SKM-1 (cell line): ENCODE measurements at regions not wholly inside any gene's neighbourhood (a gene's known extent, or its start where the extent isn't known, plus 50 kb on each side); places are given as distances from the start of the nearest gene placed in this dataset.

Source experiments
- DNase-seq: peaks from one replicate; lab custom pipeline; 2025; ENCODE audit not compliant: unreplicated experiment; lab: John Stamatoyannopoulos, UW

GRCh38 chr9:109940561-109940960, 160.6 kb downstream of the PALM2AKAP2 start:
- DNase-seq, result no peak

GRCh38 chr9:109941771-109942170, 161.8 kb downstream of the PALM2AKAP2 start:
- DNase-seq, result no peak

- DNase-seq, result no peak
Observed at GRCh38 chr9:109945573-109945972, 165.6 kb downstream of the PALM2AKAP2 start.

GRCh38 chr9:109948453-109948852, 168.5 kb downstream of the PALM2AKAP2 start:
- no peak for DNase-seq

DNA sequence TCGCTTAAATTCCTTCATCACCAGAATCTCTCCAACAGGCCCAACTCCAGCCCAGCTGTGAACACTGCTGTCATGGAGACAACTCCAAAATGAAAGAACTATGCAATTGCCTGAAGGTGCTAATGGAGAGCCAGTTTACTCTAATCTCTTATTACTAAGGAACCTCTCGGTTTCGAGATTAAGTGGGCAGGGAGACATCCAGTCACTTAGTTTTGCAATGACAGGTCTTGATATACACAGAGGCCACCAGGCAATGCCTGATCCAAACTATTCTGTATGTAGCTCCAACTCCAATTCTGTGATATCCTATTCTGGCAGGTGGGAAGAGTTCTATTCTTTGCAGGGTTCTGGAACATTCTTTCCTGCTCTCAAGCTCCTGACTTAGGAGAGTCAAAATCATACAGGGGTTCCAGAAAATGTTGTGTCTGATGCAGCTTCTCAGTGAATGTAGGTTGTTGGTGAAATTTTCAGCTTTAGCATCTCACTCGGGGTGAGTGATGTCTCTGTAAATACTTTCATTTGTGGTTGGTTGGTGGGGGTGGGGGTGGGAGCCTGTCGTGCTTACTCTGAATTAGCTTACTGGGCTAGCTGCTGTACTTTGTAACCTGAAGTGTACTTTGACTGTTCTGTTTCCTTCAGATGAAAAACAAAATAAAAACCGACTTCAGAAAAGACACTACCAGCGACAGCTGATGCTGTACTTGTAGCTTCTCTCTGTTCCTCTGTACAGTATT, 170.9 kb downstream of the PALM2AKAP2 start:
- DNase-seq, result no peak

GRCh38 chr9:109953300-109953699, 173.3 kb downstream of the PALM2AKAP2 start:
- no peak for DNase-seq

GRCh38 chr9:109953813-109954497, 174.0 kb downstream of the PALM2AKAP2 start:
- no peak for DNase-seq

DNA sequence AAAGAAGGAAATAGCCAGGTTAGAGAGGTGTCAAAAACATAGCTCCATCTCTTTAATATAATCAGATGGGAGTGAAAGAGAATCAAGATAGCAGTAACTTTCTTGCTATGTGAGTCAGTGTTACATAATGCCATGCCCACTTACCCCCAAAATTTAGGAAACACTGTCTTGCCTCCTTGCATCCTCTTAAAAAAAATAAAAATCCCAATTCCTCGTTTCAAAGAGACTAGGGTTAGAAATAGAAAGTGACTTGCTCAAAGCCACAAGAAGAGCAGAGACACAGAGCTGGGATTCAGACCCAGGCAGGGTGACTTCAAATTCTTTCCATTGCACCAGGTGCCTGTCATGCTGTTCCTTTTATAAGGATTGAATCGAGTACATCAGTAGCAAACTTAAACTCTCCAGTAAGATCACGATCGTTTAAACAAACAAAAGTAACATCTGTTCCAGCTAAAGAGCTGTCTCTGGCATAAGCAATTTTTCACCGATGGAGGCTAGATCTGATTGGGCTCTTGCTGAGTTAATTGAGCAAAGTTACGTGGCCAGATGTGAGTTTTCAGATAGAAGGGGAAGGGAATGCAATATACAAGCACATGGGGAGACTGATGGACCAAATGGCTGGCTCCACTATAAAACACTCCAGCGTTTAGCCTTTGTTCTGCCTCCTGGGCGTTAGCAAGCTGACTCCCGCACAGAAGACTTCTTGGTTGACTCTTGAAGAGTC, 176.9 kb downstream of the PALM2AKAP2 start:
- no peak for DNase-seq

DNA sequence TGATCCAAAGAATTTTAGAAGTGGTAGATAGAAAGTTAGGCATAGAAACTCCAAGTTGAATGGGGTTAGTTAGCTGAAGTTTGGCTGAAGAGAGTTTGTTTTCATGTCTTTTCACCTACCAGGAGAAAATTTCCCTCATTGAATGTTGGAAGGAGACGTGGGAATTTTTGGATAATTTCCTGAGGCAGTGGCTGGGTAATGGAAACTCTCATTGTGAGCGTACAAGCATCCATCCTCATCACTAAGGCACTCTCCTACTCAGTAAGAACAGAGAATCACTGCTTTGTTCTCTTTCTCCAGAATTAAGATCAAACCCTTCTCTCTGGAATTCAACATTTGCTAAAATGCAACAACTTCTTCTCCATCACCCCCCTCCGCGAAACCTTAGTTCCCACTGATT, 179.7 kb downstream of the PALM2AKAP2 start:
- no peak for DNase-seq

- DNase-seq, result no peak
Observed at GRCh38 chr9:109961626-109962025, 181.6 kb downstream of the PALM2AKAP2 start.

- no peak for DNase-seq
Observed at GRCh38 chr9:109962215-109962614, 182.2 kb downstream of the PALM2AKAP2 start.

GRCh38 chr9:109963079-109963478, 183.1 kb downstream of the PALM2AKAP2 start:
- no peak for DNase-seq

- no peak for DNase-seq
Observed at GRCh38 chr9:109966643-109967368, 186.8 kb downstream of the PALM2AKAP2 start.

DNA sequence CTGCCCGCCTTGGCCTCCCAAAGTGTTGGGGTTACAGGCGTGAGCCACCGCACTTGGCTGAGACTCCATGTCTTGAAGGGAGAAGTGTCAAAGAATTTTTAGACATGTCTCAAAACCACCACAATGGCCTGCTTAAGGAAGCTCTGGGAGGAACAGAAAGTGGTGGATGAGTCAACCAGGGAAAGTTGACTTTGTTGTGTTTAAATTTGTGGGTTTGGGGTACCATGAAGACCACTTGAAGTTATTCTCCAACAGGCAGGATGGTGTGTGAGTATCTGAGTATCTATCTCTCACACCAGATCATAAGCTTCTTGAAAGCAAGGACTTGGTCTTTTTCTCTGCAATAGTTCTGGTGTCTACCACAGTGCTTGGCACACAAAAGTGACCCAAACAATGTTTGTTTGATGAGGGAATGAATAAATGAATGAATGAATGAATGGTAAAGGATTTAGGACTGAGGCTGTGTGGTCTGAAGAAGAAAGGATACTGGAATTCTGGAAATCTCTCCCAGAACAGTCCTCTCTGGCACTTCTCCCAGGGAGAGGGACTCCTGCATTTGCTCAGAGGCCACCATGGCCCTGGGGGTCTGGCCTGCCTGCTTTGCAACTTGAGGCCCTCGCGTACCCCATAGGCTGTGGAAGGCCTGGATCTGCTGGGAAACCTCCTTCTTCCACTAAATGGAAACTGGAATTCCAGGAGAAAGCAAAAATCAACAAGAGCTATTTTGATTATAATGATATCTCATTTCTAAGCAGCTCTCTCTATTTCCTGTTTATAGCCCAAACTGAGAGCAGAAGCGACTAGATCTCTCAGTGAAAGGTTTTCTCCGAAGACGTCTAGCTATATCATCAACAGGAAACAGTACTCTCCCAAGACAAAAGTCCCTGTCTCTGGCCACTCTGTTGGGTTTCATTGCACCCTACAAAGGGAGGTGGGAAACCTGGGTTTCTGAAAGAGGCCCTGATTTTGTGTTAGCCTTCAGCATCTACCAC, 187.9 kb downstream of the PALM2AKAP2 start:
- DNase-seq, result no peak

DNA sequence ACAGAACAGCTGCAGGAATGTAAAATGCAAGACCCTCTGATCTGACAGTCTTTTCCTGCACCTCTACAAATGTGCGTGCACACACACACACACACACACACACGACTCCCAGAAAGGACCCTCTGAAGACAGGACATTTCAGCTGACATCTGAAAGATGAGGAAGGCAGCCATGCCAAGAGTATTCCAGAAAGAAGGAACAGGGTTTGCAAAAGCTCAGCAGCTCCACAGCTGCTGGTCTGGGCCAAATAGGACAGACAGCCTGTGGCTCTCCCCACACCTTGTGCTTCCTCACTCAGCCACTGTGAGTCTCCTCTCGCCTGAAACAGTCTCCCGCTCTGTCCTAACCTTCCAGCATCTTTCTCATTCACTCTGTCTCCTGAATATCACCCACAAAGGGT, 189.0 kb downstream of the PALM2AKAP2 start:
- DNase-seq, result no peak

DNA sequence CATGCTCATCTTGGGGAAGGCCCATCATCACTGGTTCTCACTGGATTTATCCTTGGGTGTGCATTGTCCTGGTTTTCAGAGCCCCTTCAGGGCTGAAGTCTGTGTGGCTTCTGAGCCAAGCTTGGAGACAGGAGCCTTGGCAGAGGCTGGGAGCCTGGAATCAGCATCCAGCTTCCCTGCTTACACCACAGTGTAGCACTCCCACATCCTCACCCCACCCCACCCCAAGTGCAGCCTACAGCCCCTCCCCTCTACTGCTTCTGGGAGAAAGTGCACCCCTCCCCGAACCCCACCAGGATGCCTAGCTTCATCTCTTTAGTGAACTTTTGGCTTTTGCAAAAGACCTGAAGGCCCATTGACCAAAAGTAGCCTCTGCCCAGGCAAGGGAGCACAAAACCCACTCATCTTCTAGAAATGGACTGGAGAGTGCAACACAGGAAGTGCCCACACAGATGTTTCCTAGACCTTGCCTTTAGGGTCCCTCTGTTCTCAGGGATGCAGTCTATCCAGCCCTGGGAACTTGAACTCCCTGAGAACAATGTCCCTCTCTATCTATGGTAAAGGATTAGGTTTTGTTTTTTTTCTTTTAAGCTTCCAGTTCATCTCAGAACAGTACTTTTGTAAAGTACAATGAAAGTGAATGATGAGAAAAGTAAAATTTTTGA, 189.7 kb downstream of the PALM2AKAP2 start:
- DNase-seq, result no peak

DNA sequence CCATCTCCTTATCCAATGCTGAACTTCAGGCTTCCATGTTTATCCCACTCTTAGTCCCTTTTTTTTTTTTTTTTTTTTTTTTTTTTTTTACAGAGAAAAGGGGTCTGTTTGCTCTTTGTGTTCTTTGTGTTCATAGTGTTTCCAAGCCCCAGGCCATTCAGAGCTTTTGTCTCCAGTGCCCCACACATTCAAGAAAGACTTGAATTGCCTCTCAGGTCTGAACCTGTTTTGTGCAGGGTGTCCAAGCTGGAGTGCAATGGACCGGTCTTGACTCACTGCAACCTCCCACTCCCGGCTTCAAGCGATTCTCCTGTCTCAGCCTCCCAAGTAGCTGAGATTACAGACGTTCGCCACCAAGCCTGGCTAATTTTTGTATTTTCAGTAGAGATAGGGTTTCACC, 191.2 kb downstream of the PALM2AKAP2 start:
- no peak for DNase-seq

DNA sequence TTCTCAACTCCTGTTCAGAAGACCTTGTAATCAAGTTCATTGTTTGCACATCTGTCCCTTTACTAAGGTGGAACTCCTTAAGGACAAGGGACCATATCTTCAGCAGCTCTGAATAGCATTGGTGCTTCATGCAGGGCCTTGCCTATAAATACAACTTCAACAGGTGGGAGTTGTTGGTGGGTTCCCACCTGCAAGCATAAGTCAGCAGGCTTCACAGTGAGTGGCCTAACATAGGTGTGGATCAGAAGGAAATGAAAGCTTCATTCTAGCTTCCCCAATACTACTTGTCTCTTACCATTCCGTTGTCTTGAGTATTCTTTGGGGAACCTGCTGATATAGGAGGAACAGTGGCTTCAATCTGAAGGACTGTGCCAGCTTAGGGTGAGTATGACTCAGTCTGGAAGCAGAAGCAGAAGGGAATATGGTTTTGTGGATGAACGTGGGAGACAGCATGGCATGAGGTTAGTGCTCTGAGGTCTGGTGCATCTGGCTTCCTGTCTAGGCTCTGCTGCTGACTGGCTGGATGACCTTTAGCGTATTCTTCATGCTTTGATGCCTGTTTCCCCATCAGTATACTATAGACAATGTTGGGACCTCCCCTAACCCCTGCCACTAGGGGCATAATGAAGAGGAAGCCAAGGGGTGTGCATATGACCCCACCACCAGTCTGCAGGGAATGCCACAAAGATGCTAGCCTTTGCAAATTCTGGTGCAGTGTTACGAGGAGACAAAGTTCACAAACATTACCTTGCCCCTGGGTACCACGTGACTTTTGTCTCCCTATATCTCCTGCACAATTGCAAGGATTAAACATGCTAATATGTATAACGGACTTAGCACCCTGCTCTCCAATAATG, 192.3 kb downstream of the PALM2AKAP2 start:
- DNase-seq, result no peak

DNA sequence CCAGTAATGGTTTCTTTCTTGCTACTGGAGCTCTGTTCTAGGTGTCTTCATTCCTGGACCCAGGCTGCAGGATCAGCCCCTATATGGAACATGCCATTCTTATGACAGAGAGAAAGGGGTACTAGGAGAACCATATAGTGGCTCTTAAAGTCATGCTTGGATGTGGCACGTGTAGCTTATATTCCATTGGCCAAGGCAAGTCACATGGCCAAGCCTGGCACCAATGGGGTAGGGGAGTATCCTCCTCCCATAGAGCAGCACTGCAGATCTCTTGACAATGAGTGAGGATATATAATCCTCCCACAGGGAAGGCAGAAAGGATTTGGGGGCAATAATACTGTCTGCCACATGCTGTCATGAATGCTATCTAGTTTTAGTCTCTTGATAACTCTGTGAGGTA, 193.3 kb downstream of the PALM2AKAP2 start:
- no peak for DNase-seq
